Stimulated activated naive B cell treated with anti-CD40 and anti-IgM and Interleukin-4, amounts not matched to agents 10 μg/mL and 1 μg/mL and 100 μg/mL, for 72 hours (primary cell): ENCODE measurements at regions not wholly inside any gene's neighbourhood (a gene's known extent, or its start where the extent isn't known, plus 50 kb on each side); places are given as distances from the start of the nearest gene placed in this dataset.

ENCODE experiments used
- ATAC-seq, 2 donors: fragments of 150-1000 bp; cut with Tn5 transposase; replicated peaks; 2 replicates each; pipeline ENCODE4 v1.10.0; 2021; ENCODE audit warnings: moderate library complexity in 1 of 2
- DNase-seq: peaks from one replicate; pipeline ENCODE4 v3.0.0; 2021
- H3K27ac Mint-ChIP-seq: one replicate; pipeline ENCODE4 v1.8.0; 2022; ENCODE audit warnings: mild to moderate bottlenecking, mixed read lengths
- H3K27me3 Mint-ChIP-seq, 2 donors: one replicate each; pipeline ENCODE4 v1.8.0; 2022; ENCODE audit warnings: mixed read lengths in 2 of 2
- H3K36me3 Mint-ChIP-seq, 2 donors: one replicate each; pipeline ENCODE4 v1.8.0; 2022; ENCODE audit warnings: mixed read lengths in 2 of 2, mild to moderate bottlenecking in 1 of 2
- H3K4me1 Mint-ChIP-seq, 2 donors: one replicate each; pipeline ENCODE4 v1.8.0; 2022; ENCODE audit warnings: mixed read lengths in 2 of 2, mild to moderate bottlenecking in 1 of 2
- H3K4me3 Mint-ChIP-seq, 2 donors: one replicate each; pipeline ENCODE4 v1.8.0; 2022; ENCODE audit warnings: mild to moderate bottlenecking in 2 of 2, mixed read lengths in 2 of 2, moderate library complexity in 1 of 2
- H3K9me3 Mint-ChIP-seq, 2 donors: one replicate each; pipeline ENCODE4 v1.8.0; 2022; ENCODE audit warnings: mixed read lengths in 2 of 2, mild to moderate bottlenecking in 1 of 2

GRCh38 chr2:216925636-216926366 is 65.9 kb upstream of the TNP1 start:
- no peaks in the 10 kb centered on the region for H3K4me1 Mint-ChIP-seq
- H3K9me3 Mint-ChIP-seq = peaks cover 0 to 6% of the 10 kb centered on the region in 2 donors
- no peak for DNase-seq
- H3K27me3 Mint-ChIP-seq = peaks cover 0 to 19% of the 10 kb centered on the region in 2 donors
- no peak overlapping the region for H3K4me3 Mint-ChIP-seq
- no peaks in the 10 kb centered on the region for H3K36me3 Mint-ChIP-seq
- no peak overlapping the region for H3K27ac Mint-ChIP-seq
- ATAC-seq = no peak

GRCh38 chr2:216925006-216925405 is 65.1 kb upstream of the TNP1 start:
- Mint-ChIP-seq H3K9me3 (peaks cover 0 to 6% of the 10 kb centered on the region in 2 donors), H3K36me3 (no peaks in the 10 kb centered on the region), H3K27ac (peak overlapping the region; percentile 33), H3K4me3 (no peak overlapping the region), H3K27me3 (peaks cover 0 to 15% of the 10 kb centered on the region in 2 donors), H3K4me1 (no peaks in the 10 kb centered on the region)
- ATAC-seq (no peak), DNase-seq (no peak)

- Mint-ChIP-seq H3K27me3 (peaks cover 0 to 12% of the 10 kb centered on the region in 2 donors), H3K9me3 (peaks cover 0 to 1% of the 10 kb centered on the region in 2 donors), H3K4me1 (no peaks in the 10 kb centered on the region), H3K36me3 (no peaks in the 10 kb centered on the region), H3K27ac (no peak overlapping the region), H3K4me3 (no peak overlapping the region)
- ATAC-seq (no peak), DNase-seq (no peak)
These were observed 63.8 kb upstream of the TNP1 start for GRCh38 chr2:216923706-216924105.

- H3K4me3 Mint-ChIP-seq = no peak overlapping the region
- DNase-seq (no peak), ATAC-seq (no peak)
- H3K4me1 Mint-ChIP-seq = no peaks in the 10 kb centered on the region
- peaks cover 0 to 12% of the 10 kb centered on the region in 2 donors for H3K27me3 Mint-ChIP-seq
- no peak overlapping the region for H3K27ac Mint-ChIP-seq
- H3K9me3 Mint-ChIP-seq = peaks cover 0 to 1% of the 10 kb centered on the region in 2 donors
- H3K36me3 Mint-ChIP-seq = no peaks in the 10 kb centered on the region
These were observed 62.4 kb upstream of the TNP1 start for GRCh38 chr2:216922175-216922780.

GRCh38 chr2:216920937-216921456 is 61.1 kb upstream of the TNP1 start:
- Mint-ChIP-seq H3K4me1 (no peaks in the 10 kb centered on the region), H3K27me3 (peaks cover 5 to 12% of the 10 kb centered on the region in 2 donors), H3K36me3 (no peaks in the 10 kb centered on the region), H3K27ac (no peak overlapping the region), H3K9me3 (peaks cover 0 to 1% of the 10 kb centered on the region in 2 donors), H3K4me3 (no peak overlapping the region)
- DNase-seq = no peak
- ATAC-seq = no peak

GRCh38 chr2:216920143-216920876 is 60.4 kb upstream of the TNP1 start:
- Mint-ChIP-seq H3K27ac (no peak overlapping the region), H3K4me1 (no peaks in the 10 kb centered on the region), H3K4me3 (no peak overlapping the region), H3K9me3 (peaks cover 0 to 1% of the 10 kb centered on the region in 2 donors), H3K27me3 (peaks cover 5 to 12% of the 10 kb centered on the region in 2 donors), H3K36me3 (no peaks in the 10 kb centered on the region)
- ATAC-seq (no peak), DNase-seq (no peak)

GRCh38 chr2:216918088-216918680 is 58.3 kb upstream of the TNP1 start:
- ATAC-seq (no peak), DNase-seq (no peak)
- Mint-ChIP-seq H3K4me1 (no peaks in the 10 kb centered on the region), H3K36me3 (no peaks in the 10 kb centered on the region), H3K9me3 (no peaks in the 10 kb centered on the region), H3K27me3 (peaks cover 0 to 5% of the 10 kb centered on the region in 2 donors), H3K27ac (no peak overlapping the region), H3K4me3 (no peak overlapping the region)

- H3K27me3 Mint-ChIP-seq = peaks cover 0 to 5% of the 10 kb centered on the region in 2 donors
- no peak for ATAC-seq
- H3K9me3 Mint-ChIP-seq = no peaks in the 10 kb centered on the region
These were observed 57.2 kb upstream of the TNP1 start for GRCh38 chr2:216916956-216917650.

GRCh38 chr2:216915557-216916150 is 55.8 kb upstream of the TNP1 start:
- Mint-ChIP-seq H3K36me3 (no peaks in the 10 kb centered on the region), H3K4me3 (no peak overlapping the region), H3K4me1 (no peaks in the 10 kb centered on the region), H3K27me3 (peaks cover 0 to 5% of the 10 kb centered on the region in 2 donors), H3K9me3 (no peaks in the 10 kb centered on the region), H3K27ac (no peak overlapping the region)
- DNase-seq = no peak
- no peak for ATAC-seq

More at GRCh38 chr2:216916956-216917650, 57.2 kb upstream of the TNP1 start:
- H3K27ac Mint-ChIP-seq = no peak overlapping the region
- no peak for DNase-seq
- H3K4me1 Mint-ChIP-seq = no peaks in the 10 kb centered on the region
- H3K4me3 Mint-ChIP-seq = no peak overlapping the region
- no peaks in the 10 kb centered on the region for H3K36me3 Mint-ChIP-seq

GRCh38 chr2:216914491-216914890 is 54.6 kb upstream of the TNP1 start:
- ATAC-seq (no peak), DNase-seq (no peak)
- Mint-ChIP-seq H3K4me3 (no peak overlapping the region), H3K27me3 (peaks cover 0 to 5% of the 10 kb centered on the region in 2 donors), H3K4me1 (no peaks in the 10 kb centered on the region), H3K27ac (no peak overlapping the region), H3K36me3 (no peaks in the 10 kb centered on the region), H3K9me3 (no peaks in the 10 kb centered on the region)

GRCh38 chr2:216911886-216912285 is 52.0 kb upstream of the TNP1 start:
- Mint-ChIP-seq H3K36me3 (no peaks in the 10 kb centered on the region), H3K4me1 (no peaks in the 10 kb centered on the region), H3K27ac (no peak overlapping the region), H3K27me3 (peaks cover 0 to 4% of the 10 kb centered on the region in 2 donors), H3K9me3 (no peaks in the 10 kb centered on the region), H3K4me3 (no peak overlapping the region)
- ATAC-seq (no peak), DNase-seq (no peak)

- no peak for ATAC-seq
- no peak overlapping the region for H3K27ac Mint-ChIP-seq
- no peak overlapping the region for H3K4me3 Mint-ChIP-seq
- no peaks in the 10 kb centered on the region for H3K36me3 Mint-ChIP-seq
- DNase-seq = no peak
- H3K4me1 Mint-ChIP-seq = no peaks in the 10 kb centered on the region
- H3K27me3 Mint-ChIP-seq = no peaks in the 10 kb centered on the region
- no peaks in the 10 kb centered on the region for H3K9me3 Mint-ChIP-seq
These were observed 51.1 kb upstream of the TNP1 start for GRCh38 chr2:216911008-216911407.

GRCh38 chr2:216909541-216910210 is 49.8 kb upstream of the TNP1 start:
- Mint-ChIP-seq H3K9me3 (no peaks in the 10 kb centered on the region), H3K27me3 (no peaks in the 10 kb centered on the region), H3K4me1 (no peaks in the 10 kb centered on the region), H3K36me3 (no peaks in the 10 kb centered on the region), H3K27ac (no peak overlapping the region), H3K4me3 (no peak overlapping the region)
- DNase-seq = no peak
- no peak for ATAC-seq
